ENCODE measurements at regions not wholly inside any gene's neighbourhood (a gene's known extent, or its start where the extent isn't known, plus 50 kb on each side); places are given as distances from the start of the nearest gene placed in this dataset.

DNA sequence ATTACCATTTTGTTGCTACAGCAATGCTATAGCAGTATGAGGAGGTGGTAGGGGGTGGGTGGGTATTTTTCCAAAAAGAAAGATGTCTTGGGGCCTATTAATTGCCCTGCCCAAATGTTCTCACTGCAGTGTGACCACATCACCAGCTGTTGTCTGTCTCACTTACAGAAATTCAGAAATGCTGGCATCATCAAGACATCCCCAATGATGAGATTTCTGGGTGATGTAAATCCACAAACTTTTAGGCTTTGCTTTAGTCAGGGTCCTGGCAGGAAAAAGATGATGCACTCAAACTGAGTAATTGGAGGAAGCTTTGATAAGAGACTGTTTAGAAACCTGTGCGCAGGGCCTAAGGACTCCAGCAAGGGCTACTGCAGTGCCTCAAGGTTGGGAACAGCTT is 56.2 kb upstream of the OPN4 start:
- TF ChIP-seq, protein P1, sequence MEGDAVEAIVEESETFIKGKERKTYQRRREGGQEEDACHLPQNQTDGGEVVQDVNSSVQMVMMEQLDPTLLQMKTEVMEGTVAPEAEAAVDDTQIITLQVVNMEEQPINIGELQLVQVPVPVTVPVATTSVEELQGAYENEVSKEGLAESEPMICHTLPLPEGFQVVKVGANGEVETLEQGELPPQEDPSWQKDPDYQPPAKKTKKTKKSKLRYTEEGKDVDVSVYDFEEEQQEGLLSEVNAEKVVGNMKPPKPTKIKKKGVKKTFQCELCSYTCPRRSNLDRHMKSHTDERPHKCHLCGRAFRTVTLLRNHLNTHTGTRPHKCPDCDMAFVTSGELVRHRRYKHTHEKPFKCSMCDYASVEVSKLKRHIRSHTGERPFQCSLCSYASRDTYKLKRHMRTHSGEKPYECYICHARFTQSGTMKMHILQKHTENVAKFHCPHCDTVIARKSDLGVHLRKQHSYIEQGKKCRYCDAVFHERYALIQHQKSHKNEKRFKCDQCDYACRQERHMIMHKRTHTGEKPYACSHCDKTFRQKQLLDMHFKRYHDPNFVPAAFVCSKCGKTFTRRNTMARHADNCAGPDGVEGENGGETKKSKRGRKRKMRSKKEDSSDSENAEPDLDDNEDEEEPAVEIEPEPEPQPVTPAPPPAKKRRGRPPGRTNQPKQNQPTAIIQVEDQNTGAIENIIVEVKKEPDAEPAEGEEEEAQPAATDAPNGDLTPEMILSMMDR (IDR thresholded peaks at IDR 0.05): no peak
- Mint-ChIP-seq H3K9me3 (no peaks in the 10 kb centered on the region), H3K27me3 (ENCODE audit: insufficient read depth) (peaks cover 14% of the 10 kb centered on the region), H3K4me3 (no peak overlapping the region), H3K36me3 (ENCODE audit: low read depth) (no peaks in the 10 kb centered on the region), H3K27ac (no peak overlapping the region), H3K4me1 (ENCODE audit: low read depth) (peaks cover 37% of the 10 kb centered on the region)
- no peak for DNase-seq

GRCh38 chr10:86599041-86599440 is 55.3 kb upstream of the OPN4 start:
- Mint-ChIP-seq H3K4me3 (no peak overlapping the region), H3K4me1 (ENCODE audit: low read depth) (peaks cover 32% of the 10 kb centered on the region), H3K9me3 (no peaks in the 10 kb centered on the region), H3K27ac (no peak overlapping the region), H3K27me3 (ENCODE audit: insufficient read depth) (peaks cover 14% of the 10 kb centered on the region), H3K36me3 (ENCODE audit: low read depth) (no peaks in the 10 kb centered on the region)
- DNase-seq: no peak
- TF ChIP-seq, protein P1 (IDR thresholded peaks at IDR 0.05): no peak

DNA sequence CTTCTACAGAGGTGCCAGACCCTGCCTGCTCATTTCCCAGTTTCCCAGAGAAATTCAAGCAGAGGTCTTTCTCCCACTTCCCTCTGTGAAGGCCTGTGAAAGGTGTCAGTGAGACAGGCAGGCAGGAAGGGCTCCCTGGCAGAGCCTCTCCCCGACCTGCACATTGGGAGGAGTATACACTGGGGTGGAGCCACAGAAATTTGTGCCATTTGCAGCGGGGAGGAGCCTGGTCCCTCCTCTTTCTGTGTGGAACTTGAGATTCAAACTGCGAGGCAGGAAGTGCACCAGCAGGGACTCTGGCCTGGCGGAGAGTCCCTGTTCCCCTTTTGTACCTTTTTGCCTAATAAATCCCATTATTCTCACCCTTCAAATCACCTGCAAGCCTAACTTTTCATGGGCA is 54.6 kb upstream of the OPN4 start:
- peaks cover 14% of the 10 kb centered on the region for H3K27me3 Mint-ChIP-seq (ENCODE audit: insufficient read depth)
- no peaks in the 10 kb centered on the region for H3K9me3 Mint-ChIP-seq
- no peak for DNase-seq
- no peak overlapping the region for H3K4me3 Mint-ChIP-seq
- no peaks in the 10 kb centered on the region for H3K36me3 Mint-ChIP-seq (ENCODE audit: low read depth)
- peaks cover 25% of the 10 kb centered on the region for H3K4me1 Mint-ChIP-seq (ENCODE audit: low read depth)
- TF ChIP-seq, protein P1 (IDR thresholded peaks at IDR 0.05): no peak
- no peak overlapping the region for H3K27ac Mint-ChIP-seq

DNA sequence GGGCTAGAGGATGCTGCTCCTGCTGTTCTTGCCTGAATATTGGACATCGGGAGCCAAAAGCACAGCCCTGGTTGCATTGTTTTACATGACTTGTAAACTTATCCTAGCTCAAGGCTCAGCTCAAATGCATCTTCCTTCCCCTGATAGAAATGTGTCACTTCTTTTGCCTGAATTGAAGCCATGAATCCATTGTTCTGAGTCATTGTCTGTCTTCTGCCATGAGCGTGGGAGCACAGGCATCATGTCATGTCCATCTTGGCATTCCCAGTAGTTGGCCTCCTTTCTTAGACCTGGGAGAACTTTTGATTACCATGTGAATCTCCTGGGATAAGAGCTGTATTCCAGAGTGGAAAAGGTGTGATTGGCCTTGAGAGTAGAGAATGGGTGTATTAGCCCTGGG is 54.1 kb upstream of the OPN4 start:
- TF ChIP-seq, protein P1 (IDR thresholded peaks at IDR 0.05): no peak
- Mint-ChIP-seq H3K9me3 (no peaks in the 10 kb centered on the region), H3K4me3 (no peak overlapping the region), H3K27ac (no peak overlapping the region), H3K4me1 (ENCODE audit: low read depth) (peaks cover 20% of the 10 kb centered on the region), H3K27me3 (ENCODE audit: insufficient read depth) (peaks cover 11% of the 10 kb centered on the region), H3K36me3 (ENCODE audit: low read depth) (no peaks in the 10 kb centered on the region)
- DNase-seq: no peak

- Mint-ChIP-seq H3K4me1 (ENCODE audit: low read depth) (peaks cover 8% of the 10 kb centered on the region), H3K4me3 (no peak overlapping the region), H3K27ac (no peak overlapping the region), H3K36me3 (ENCODE audit: low read depth) (no peaks in the 10 kb centered on the region), H3K9me3 (no peaks in the 10 kb centered on the region), H3K27me3 (ENCODE audit: insufficient read depth) (peaks cover 13% of the 10 kb centered on the region)
- TF ChIP-seq, protein P1 (IDR thresholded peaks at IDR 0.05): no peak
- DNase-seq: no peak
Measured at GRCh38 chr10:86601956-86602602, 52.3 kb upstream of the OPN4 start.

Measured in HFFc6 (cell line).